Activated naive CD4-positive, alpha-beta T cell treated with anti-CD3 and anti-CD28 coated beads for 36 hours (primary cell): ENCODE measurements at regions not wholly inside any gene's neighbourhood (a gene's known extent, or its start where the extent isn't known, plus 50 kb on each side); places are given as distances from the start of the nearest gene placed in this dataset.
"Not testable (repeated sequence)": the region's sequence is repeated elsewhere in the genome, so short reads cannot be mapped to it uniquely, and the experiment has no call there.

Experiments used
- CTCF ChIA-PET: fragments of 350-600 bp; sonication (Branson Sonifier 250); formaldehyde crosslinking; loops from one replicate; lab custom pipeline; 2021; ENCODE audit warnings: antibody characterized with exemption; lab: Charles Lee
- DNase-seq: peaks from one replicate; pipeline ENCODE4 v3.0.0-alpha.2; 2020
- H3K27ac Mint-ChIP-seq: one replicate; pipeline ENCODE4 v1.8.0; 2021; ENCODE audit warnings: mild to moderate bottlenecking, mixed read lengths
- H3K27me3 Mint-ChIP-seq: one replicate; pipeline ENCODE4 v1.8.0; 2021; ENCODE audit warnings: low read depth, mixed read lengths
- H3K36me3 Mint-ChIP-seq: one replicate; pipeline ENCODE4 v1.8.0; 2021; ENCODE audit warnings: low read depth, mixed read lengths
- H3K4me1 Mint-ChIP-seq: one replicate; pipeline ENCODE4 v1.8.0; 2021; ENCODE audit warnings: low read depth, mixed read lengths
- H3K4me3 Mint-ChIP-seq: one replicate; pipeline ENCODE4 v1.8.0; 2021; ENCODE audit warnings: mild to moderate bottlenecking, moderate library complexity, mixed read lengths
- H3K9me3 Mint-ChIP-seq: one replicate; pipeline ENCODE4 v1.8.0; 2021; ENCODE audit warnings: mixed read lengths
- intact Hi-C: fragments of 100-400 bp; cut with micrococcal nuclease; formaldehyde crosslinking; loops from one replicate; pipeline ENCODE4 v1.15.1; 2023

DNA sequence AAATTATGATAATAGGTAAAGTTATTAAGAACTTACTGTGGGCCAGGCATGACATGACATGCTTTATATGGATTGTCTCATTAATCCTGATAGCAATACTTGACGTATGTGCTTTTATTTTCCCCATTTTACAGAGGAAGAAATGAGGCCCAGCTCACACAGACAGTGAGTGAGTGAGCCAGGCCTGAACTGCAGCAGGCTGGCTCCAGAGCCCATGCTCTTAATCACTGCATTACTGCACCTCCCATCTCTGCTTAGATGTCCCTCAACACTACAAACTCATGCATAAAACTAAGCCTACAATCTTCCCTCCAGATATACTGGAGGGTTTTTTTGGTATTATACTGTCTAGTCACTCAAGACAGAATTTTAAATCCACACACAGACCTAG lies 68.5 kb upstream of the OSBPL3 start:
- H3K27me3 Mint-ChIP-seq, result no peaks in the 10 kb centered on the region
- intact Hi-C loops, result no loop called here
- no peak overlapping the region for H3K4me3 Mint-ChIP-seq
- no peak for DNase-seq
- no peak overlapping the region for H3K27ac Mint-ChIP-seq
- no peaks in the 10 kb centered on the region for H3K4me1 Mint-ChIP-seq
- CTCF ChIA-PET, result no interaction called here
- H3K36me3 Mint-ChIP-seq, result no peaks in the 10 kb centered on the region
- no peaks in the 10 kb centered on the region for H3K9me3 Mint-ChIP-seq

GRCh38 chr7:25047571-25048443 lies 67.8 kb upstream of the OSBPL3 start:
- intact Hi-C loops, H3K27me3 Mint-ChIP-seq, H3K4me1 Mint-ChIP-seq, DNase-seq, H3K9me3 Mint-ChIP-seq, CTCF ChIA-PET, H3K36me3 Mint-ChIP-seq, H3K27ac Mint-ChIP-seq, H3K4me3 Mint-ChIP-seq: not testable (repeated sequence)

GRCh38 chr7:25037325-25037724 lies 57.3 kb upstream of the OSBPL3 start:
- Mint-ChIP-seq H3K9me3 (peaks cover 9% of the 10 kb centered on the region), H3K4me1 (no peaks in the 10 kb centered on the region), H3K36me3 (no peaks in the 10 kb centered on the region), H3K27ac (no peak overlapping the region), H3K27me3 (no peaks in the 10 kb centered on the region), H3K4me3 (no peak overlapping the region)
- CTCF ChIA-PET, result interaction anchor here (0.8 to 1.8 kb wide), 2 partner anchors 8 to 33 kb away, joined by 3 to 6 read pairs; no protein-coding TSS in a partner anchor
- intact Hi-C loops, result no loop called here
- DNase-seq, result no peak

DNA sequence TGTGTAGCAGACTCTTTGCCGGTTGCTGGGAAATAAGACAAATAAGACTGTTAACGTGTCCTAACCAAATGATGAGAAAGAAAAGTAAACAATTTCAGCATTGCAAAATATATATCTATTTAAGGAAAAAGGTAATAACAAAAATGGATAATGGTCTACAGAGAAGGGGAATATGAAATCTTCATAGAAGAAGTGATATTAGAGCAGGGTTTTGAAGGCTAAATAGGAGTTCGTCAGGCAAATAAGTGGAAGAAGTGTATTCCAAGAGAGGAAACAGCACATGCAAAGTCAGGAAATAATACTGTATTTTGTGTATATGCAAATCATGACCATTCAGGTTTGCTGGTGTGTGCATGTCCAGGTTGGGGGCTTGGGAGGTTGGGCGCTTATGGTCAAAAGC lies 55.3 kb upstream of the OSBPL3 start:
- DNase-seq, result no peak
- intact Hi-C loops, result no loop called here
- Mint-ChIP-seq H3K27ac (no peak overlapping the region), H3K36me3 (no peaks in the 10 kb centered on the region), H3K27me3 (no peaks in the 10 kb centered on the region), H3K4me1 (peaks cover 7% of the 10 kb centered on the region), H3K4me3 (no peak overlapping the region), H3K9me3 (peaks cover 9% of the 10 kb centered on the region)
- CTCF ChIA-PET, result no interaction called here

DNA sequence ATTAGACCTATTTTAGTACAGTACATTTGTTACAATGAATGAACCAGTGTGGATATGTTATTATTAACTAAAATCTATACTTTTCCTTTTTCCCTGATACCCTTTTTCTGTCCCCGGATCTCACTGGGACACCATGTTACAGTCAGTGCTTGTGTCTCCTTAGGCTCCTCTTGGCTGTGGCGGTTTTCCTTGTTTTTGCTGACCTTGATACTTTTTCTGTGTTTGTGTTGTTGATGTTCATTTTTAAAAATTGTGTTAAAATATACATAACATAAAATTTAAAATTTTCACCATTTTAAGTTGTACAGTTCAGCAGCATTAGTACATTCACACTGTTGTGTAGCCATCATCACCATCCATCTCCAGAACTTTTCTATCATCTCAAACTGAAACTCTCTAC lies 54.2 kb upstream of the OSBPL3 start:
- CTCF ChIA-PET, result no interaction called here
- Mint-ChIP-seq H3K4me3 (no peak overlapping the region), H3K9me3 (peaks cover 9% of the 10 kb centered on the region), H3K27ac (no peak overlapping the region), H3K36me3 (no peaks in the 10 kb centered on the region), H3K4me1 (peaks cover 15% of the 10 kb centered on the region), H3K27me3 (no peaks in the 10 kb centered on the region)
- no peak for DNase-seq
- intact Hi-C loops, result no loop called here

DNA sequence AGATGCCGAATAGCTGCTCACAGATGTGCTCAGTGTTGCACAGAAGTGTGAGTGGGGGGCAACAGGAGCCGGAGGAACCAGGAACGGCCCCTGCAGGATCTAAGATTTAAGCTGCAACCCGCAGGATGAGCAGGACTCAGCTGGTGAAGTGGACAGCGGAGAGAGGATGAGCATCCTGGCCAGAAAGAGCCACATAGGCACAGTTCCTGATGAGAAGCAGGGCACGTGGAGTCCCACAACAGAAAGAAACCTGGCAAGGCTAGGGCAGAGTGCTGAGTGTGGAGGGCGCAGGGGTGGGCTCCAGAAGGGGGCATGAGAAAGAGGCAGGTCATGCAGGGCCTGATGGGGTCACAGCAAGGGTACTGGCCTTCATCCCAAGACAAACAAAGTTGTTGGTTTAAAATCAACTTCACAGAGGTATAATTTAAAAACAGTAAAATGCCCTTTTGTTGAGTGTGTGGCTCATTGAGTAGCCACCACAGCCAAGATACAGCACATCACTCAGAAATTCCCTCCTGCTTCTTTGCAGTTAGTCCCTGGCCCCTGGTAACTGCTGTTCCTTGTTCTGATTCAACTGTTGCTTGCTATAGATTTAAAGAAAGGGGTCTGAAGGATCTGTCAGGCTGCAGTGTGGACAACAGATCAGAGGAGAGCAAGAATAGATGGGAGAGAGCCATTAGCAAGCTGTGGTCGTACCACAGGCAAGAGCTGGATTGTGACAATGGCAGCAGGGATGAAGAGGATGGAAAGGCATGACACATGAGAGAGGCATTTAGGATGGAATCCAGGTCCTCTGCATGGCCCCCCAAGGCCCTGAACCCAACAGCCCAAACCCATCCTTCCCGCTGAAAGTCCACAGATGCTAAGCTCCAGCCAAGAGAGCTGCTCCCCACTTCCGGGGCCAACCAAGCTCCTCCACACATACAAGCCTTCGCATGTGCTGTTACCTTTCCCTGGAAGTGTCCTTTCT lies 53.1 kb upstream of the OSBPL3 start:
- intact Hi-C loops, result no loop called here
- no peak overlapping the region for H3K27ac Mint-ChIP-seq
- peaks cover 9% of the 10 kb centered on the region for H3K9me3 Mint-ChIP-seq
- CTCF ChIA-PET, result interaction anchor here (1.2 kb wide), 1 partner anchor 213 kb away, joined by 8 read pairs; no protein-coding TSS in a partner anchor
- no peak overlapping the region for H3K4me3 Mint-ChIP-seq
- no peaks in the 10 kb centered on the region for H3K27me3 Mint-ChIP-seq
- peaks cover 26% of the 10 kb centered on the region for H3K4me1 Mint-ChIP-seq
- no peak for DNase-seq
- no peaks in the 10 kb centered on the region for H3K36me3 Mint-ChIP-seq

GRCh38 chr7:25031432-25031831 lies 51.5 kb upstream of the OSBPL3 start:
- no peaks in the 10 kb centered on the region for H3K27me3 Mint-ChIP-seq
- H3K4me1 Mint-ChIP-seq, result peaks cover 35% of the 10 kb centered on the region
- CTCF ChIA-PET, result interaction anchor here (1.0 to 3.3 kb wide), 2 partner anchors 63 to 219 kb away, joined by 3 to 12 read pairs; no protein-coding TSS in a partner anchor

DNA sequence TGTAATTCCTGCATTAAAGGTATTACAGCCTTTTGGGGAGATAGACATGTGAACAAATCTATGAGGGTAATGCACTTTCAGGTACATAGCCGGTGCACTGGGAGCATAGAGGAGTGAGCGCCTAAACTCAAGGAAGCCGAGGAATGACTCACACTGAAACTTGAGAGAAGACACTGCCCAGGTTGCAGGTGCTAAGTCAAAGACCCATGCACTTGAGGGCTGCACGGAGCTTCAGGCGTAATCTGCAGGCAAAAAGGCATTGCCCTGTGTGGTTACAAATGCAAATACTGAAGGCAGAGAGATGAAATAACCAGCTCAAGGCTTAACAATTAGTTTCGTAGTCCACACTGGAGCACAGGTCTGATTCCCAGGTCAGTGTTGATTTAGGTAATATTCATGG lies 51.0 kb upstream of the OSBPL3 start:
- H3K4me3 Mint-ChIP-seq, result no peak overlapping the region
- DNase-seq, result peak; percentile 15
- intact Hi-C loops, result no loop called here
- no peaks in the 10 kb centered on the region for H3K27me3 Mint-ChIP-seq
- CTCF ChIA-PET, result interaction anchor here (0.6 to 3.3 kb wide), 4 partner anchors 61 to 219 kb away, joined by 3 to 17 read pairs (median 8); no protein-coding TSS in a partner anchor
- H3K27ac Mint-ChIP-seq, result no peak overlapping the region
- no peaks in the 10 kb centered on the region for H3K36me3 Mint-ChIP-seq
- peaks cover 2% of the 10 kb centered on the region for H3K9me3 Mint-ChIP-seq
- peaks cover 35% of the 10 kb centered on the region for H3K4me1 Mint-ChIP-seq

More at GRCh38 chr7:25031432-25031831, 51.5 kb upstream of the OSBPL3 start:
- no peak for DNase-seq
- intact Hi-C loops, result no loop called here
- Mint-ChIP-seq H3K9me3 (peaks cover 5% of the 10 kb centered on the region), H3K27ac (no peak overlapping the region), H3K4me3 (no peak overlapping the region), H3K36me3 (no peaks in the 10 kb centered on the region)
